IMR-90 (cell line): ENCODE measurements at regions not wholly inside any gene's neighbourhood (a gene's known extent, or its start where the extent isn't known, plus 50 kb on each side); places are given as distances from the start of the nearest gene placed in this dataset.

Experiments
- ATAC-seq: fragments of 200-7000 bp; cut with Tn5 transposase; 2 replicates; pipeline ENCODE4 v1.9.1; 2020; ENCODE audit warnings: low read depth, mild to moderate bottlenecking, moderate library complexity
- BruUV-seq: library from RNA; stranded (reverse); fragments of 400-500 nt; replicated peaks from 2 replicates; lab custom pipeline; 2021; lab: Mats Ljungman, UMichigan
- CTCF ChIA-PET: fragments of 300-600 bp; formaldehyde crosslinking; extraction: SDS; loops from one replicate; lab custom pipeline; 2021; ENCODE audit warnings: antibody characterized with exemption; lab: Yijun Ruan, JAX
- POLR2A ChIA-PET: fragments of 300-600 bp; sonication (Branson Sonifier 250); formaldehyde crosslinking; loops from one replicate; lab custom pipeline; 2022; ENCODE audit warnings: antibody characterized with exemption; ENCODE audit not compliant: unreplicated experiment; lab: Charles Lee
- DNase-seq: peaks from one replicate; pipeline ENCODE4 v3.0.0; 2013
- H2AFZ ChIP-seq: replicated peaks from 2 replicates; pipeline ENCODE3; 2013; ENCODE audit warnings: low read length, mild to moderate bottlenecking; ENCODE audit not compliant: poor library complexity
- H2AK5ac ChIP-seq: 2 replicates; pipeline ENCODE4 v1.6.1; 2013; ENCODE audit warnings: low read depth, low read length, inconsistent platforms
- H2AK9ac ChIP-seq: replicated peaks from 2 replicates; pipeline ENCODE3; 2013; ENCODE audit warnings: mild to moderate bottlenecking, low read depth, low read length, moderate library complexity; ENCODE audit not compliant: poor library complexity
- H2BK120ac ChIP-seq: 2 replicates; pipeline ENCODE4 v1.6.1; 2013; ENCODE audit warnings: low read depth, low read length, inconsistent platforms
- H2BK15ac ChIP-seq: 3 replicates; pipeline ENCODE4 v1.6.1; 2013; ENCODE audit warnings: low read depth, low read length, inconsistent platforms
- H2BK20ac ChIP-seq: 2 replicates; pipeline ENCODE4 v1.6.1; 2013; ENCODE audit warnings: low read depth, mild to moderate bottlenecking, inconsistent platforms, low read length, moderate library complexity
- H2BK5ac ChIP-seq: 2 replicates; pipeline ENCODE4 v1.6.1; 2013; ENCODE audit warnings: mild to moderate bottlenecking, low read depth, low read length, inconsistent platforms; ENCODE audit not compliant: poor library complexity, severe bottlenecking
- H3K14ac ChIP-seq: replicated peaks from 2 replicates; pipeline ENCODE4 v1.6.1; 2013; ENCODE audit warnings: low read depth, low read length, inconsistent platforms
- H3K18ac ChIP-seq: 2 replicates; pipeline ENCODE4 v1.6.1; 2013; ENCODE audit warnings: low read depth, low read length, control low read depth
- H3K23ac ChIP-seq: 2 replicates; pipeline ENCODE4 v1.6.1; 2013; ENCODE audit warnings: low read depth, low read length, inconsistent platforms
- H3K27ac ChIP-seq: 2 replicates; pipeline ENCODE4 v1.5.1; 2013; ENCODE audit warnings: mild to moderate bottlenecking, control low read depth, low read length; ENCODE audit not compliant: insufficient read depth
- H3K27me3 ChIP-seq: 2 replicates; pipeline ENCODE4 v1.6.1; 2013; ENCODE audit warnings: low read length; ENCODE audit not compliant: control insufficient read depth, insufficient read depth
- H3K36me3 ChIP-seq: 2 replicates; pipeline ENCODE4 v1.6.1; 2013; ENCODE audit warnings: low read length, mixed read lengths; ENCODE audit not compliant: control insufficient read depth, insufficient read depth
- H3K4ac ChIP-seq: 2 replicates; pipeline ENCODE4 v1.6.1; 2013; ENCODE audit warnings: low read depth, low read length, inconsistent platforms
- H3K4me1 ChIP-seq: 2 replicates; pipeline ENCODE4 v1.6.1; 2013; ENCODE audit warnings: low read length, mixed read lengths; ENCODE audit not compliant: control insufficient read depth, insufficient read depth
- H3K4me2 ChIP-seq: 2 replicates; pipeline ENCODE4 v1.6.1; 2013; ENCODE audit warnings: low read depth, mild to moderate bottlenecking, control low read depth, low read length, moderate library complexity
- H3K4me3 ChIP-seq: 2 replicates; pipeline ENCODE4 v1.5.1; 2013; ENCODE audit warnings: low read depth, mild to moderate bottlenecking, control low read depth, low read length, moderate library complexity; ENCODE audit not compliant: insufficient read depth
- H3K56ac ChIP-seq: 2 replicates; pipeline ENCODE4 v1.6.1; 2013; ENCODE audit warnings: low read length, inconsistent platforms; ENCODE audit not compliant: insufficient read depth; ENCODE audit errors: extremely low read depth
- H3K79me1 ChIP-seq, 2 experiments: 2 replicates each; pipeline ENCODE4 v1.6.1; 2013; ENCODE audit warnings: low read length in 2 of 2, inconsistent platforms in 1 of 2, low read depth in 1 of 2
- H3K9ac ChIP-seq: 2 replicates; pipeline ENCODE4 v1.6.1; 2013; ENCODE audit warnings: low read depth, low read length, control low read depth
- H3K9me1 ChIP-seq: 2 replicates; pipeline ENCODE4 v1.6.1; 2013; ENCODE audit warnings: low read length, inconsistent platforms; ENCODE audit not compliant: insufficient read depth
- H3K9me3 ChIP-seq: 2 replicates; pipeline ENCODE4 v1.6.1; 2013; ENCODE audit warnings: low read length; ENCODE audit not compliant: control insufficient read depth, insufficient read depth
- H4K20me1 ChIP-seq: 2 replicates; pipeline ENCODE4 v1.6.1; 2013; ENCODE audit warnings: low read length, inconsistent platforms; ENCODE audit not compliant: insufficient read depth
- H4K5ac ChIP-seq: 2 replicates; pipeline ENCODE4 v1.6.1; 2013; ENCODE audit warnings: mild to moderate bottlenecking, low read depth, low read length, control low read depth
- H4K8ac ChIP-seq, 2 experiments: 2 replicates each; pipeline ENCODE4 v1.6.1; 2013; ENCODE audit warnings: low read depth in 2 of 2, low read length in 2 of 2, control low read depth in 1 of 2, inconsistent platforms in 1 of 2
- H4K91ac ChIP-seq: 2 replicates; pipeline ENCODE4 v1.6.1; 2013; ENCODE audit warnings: low read depth, low read length, inconsistent platforms; ENCODE audit not compliant: insufficient read depth
- CEBPB ChIP-seq: IDR thresholded peaks from 2 replicates; pipeline ENCODE4 v1.6.1; 2012; ENCODE audit warnings: low read depth, low read length, improper control_type of control experiment
- ELK1 ChIP-seq: fragments of 150-350 bp; IDR thresholded peaks from 2 replicates; pipeline ENCODE4 v1.6.1; 2016; ENCODE audit warnings: low read depth, mild to moderate bottlenecking, low read length, moderate library complexity, borderline replicate concordance
- WGBS, 2 experiments: methylation state at CpG; one replicate each; pipeline versions ENCODE4 v1.1.5 to v1.1.7; 2013; ENCODE audit warnings: missing lambda C conversion rate in 2 of 2; ENCODE audit not compliant: insufficient read length in 1 of 2; ENCODE audit errors: extremely low coverage in 2 of 2; 5-methylcytosine and 5-hydroxymethylcytosine counted together
- dilution Hi-C: fragments of 300-500 bp; cut with HindIII; formaldehyde crosslinking; loops from one replicate; pipeline ENCODE4 v1.14.3; 2018; ENCODE audit warnings: low sequenced_read_pairs; ENCODE audit not compliant: unreplicated experiment
- in situ Hi-C: fragments of 300-500 bp; cut with MboI; formaldehyde crosslinking; loops from 3 replicates; pipeline ENCODE4 v1.14.3; 2019; ENCODE audit warnings: low sequenced_read_pairs, inconsistent platforms, mixed read lengths
- intact Hi-C: fragments of 100-400 bp; cut with micrococcal nuclease; formaldehyde crosslinking; loops from 2 replicates; pipeline ENCODE4 v1.10.0; 2022

GRCh38 chr7:13826752-13827151 is 162.7 kb downstream of the ETV1 start:
- no peak overlapping the region for H3K9ac ChIP-seq

More at GRCh38 chr7:13826752-13827151, 162.7 kb downstream of the ETV1 start:
- no peak overlapping the region for H2BK15ac ChIP-seq
- peaks cover 6% of the 10 kb centered on the region; the same call in 1 of the 2 replicates for H3K9me1 ChIP-seq
- no peak overlapping the region for H4K5ac ChIP-seq
- no peak overlapping the region for H3K4me2 ChIP-seq
- ATAC-seq (peak; percentile 53; the same call in 1 of the 2 replicates), DNase-seq (peak; percentile 86)
- no peak overlapping the region for H2AK9ac ChIP-seq
- TF ChIP-seq ELK1 (no peak), CEBPB (peak; percentile 44; the same call in 1 of the 2 replicates)
- CTCF ChIA-PET: interaction anchor here (0.7 kb wide), 1 partner anchor 67 kb away, joined by 4 read pairs; no protein-coding TSS in a partner anchor
- H3K27ac ChIP-seq: no peak overlapping the region
- no peak overlapping the region for H3K4ac ChIP-seq
- H3K23ac ChIP-seq: no peak overlapping the region
- H2BK120ac ChIP-seq: no peak overlapping the region
- BruUV-seq: no TSS peak
- WGBS, 2 experiments: no CpG with 5 or more reads among the region's 4 CpGs
- H2AFZ ChIP-seq: no peak overlapping the region
- in situ Hi-C loops: no loop called here
- H3K27me3 ChIP-seq: no peaks in the 10 kb centered on the region
- no peak overlapping the region for H3K18ac ChIP-seq
- no peak overlapping the region for H2AK5ac ChIP-seq
- no peak overlapping the region for H2BK20ac ChIP-seq
- no peak overlapping the region for H2BK5ac ChIP-seq
- no peaks in the 10 kb centered on the region for H4K20me1 ChIP-seq
- dilution Hi-C loops: no loop called here
- H3K4me3 ChIP-seq: no peak overlapping the region
- H3K9me3 ChIP-seq: no peaks in the 10 kb centered on the region
- no peak overlapping the region for H3K14ac ChIP-seq
- H4K8ac ChIP-seq: no peak overlapping the region
- intact Hi-C loops: no loop called here
- H3K56ac ChIP-seq: no peak overlapping the region
- no peaks in the 10 kb centered on the region for H3K36me3 ChIP-seq
- H3K4me1 ChIP-seq: peaks cover 4% of the 10 kb centered on the region
- H3K79me1 ChIP-seq: no peaks in the 10 kb centered on the region
- POLR2A ChIA-PET: no interaction called here
- no peak overlapping the region for H4K91ac ChIP-seq
